ENCODE measurements at regions not wholly inside any gene's neighbourhood (a gene's known extent, or its start where the extent isn't known, plus 50 kb on each side); places are given as distances from the start of the nearest gene placed in this dataset.
"Not testable (repeated sequence)": the region's sequence is repeated elsewhere in the genome, so short reads cannot be mapped to it uniquely, and the experiment has no call there.

DNA sequence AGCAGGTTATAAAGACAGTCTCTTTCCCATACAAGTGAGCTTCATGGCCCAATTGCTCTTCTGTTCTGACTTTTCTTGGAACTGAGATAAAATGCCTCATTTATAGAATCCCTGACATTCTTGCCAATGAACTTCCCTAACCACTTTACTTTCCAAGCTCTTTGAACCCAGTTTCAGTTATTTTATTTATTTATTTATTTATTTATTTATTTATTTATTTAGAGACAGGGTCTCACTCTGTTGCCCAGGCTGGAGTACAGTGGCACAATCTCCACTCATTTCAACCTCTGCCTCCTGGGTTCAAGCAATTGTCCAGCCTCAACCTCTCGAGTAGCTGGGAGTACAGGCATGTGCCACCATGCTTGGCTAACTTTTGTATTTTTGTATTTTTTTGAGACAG is 138.5 kb upstream of the ZNF184 start:
- no peak overlapping the region for H3K4me3 ChIP-seq (ENCODE audit: control insufficient read depth, low read depth, low read length)
- TF ChIP-seq, protein P1, sequence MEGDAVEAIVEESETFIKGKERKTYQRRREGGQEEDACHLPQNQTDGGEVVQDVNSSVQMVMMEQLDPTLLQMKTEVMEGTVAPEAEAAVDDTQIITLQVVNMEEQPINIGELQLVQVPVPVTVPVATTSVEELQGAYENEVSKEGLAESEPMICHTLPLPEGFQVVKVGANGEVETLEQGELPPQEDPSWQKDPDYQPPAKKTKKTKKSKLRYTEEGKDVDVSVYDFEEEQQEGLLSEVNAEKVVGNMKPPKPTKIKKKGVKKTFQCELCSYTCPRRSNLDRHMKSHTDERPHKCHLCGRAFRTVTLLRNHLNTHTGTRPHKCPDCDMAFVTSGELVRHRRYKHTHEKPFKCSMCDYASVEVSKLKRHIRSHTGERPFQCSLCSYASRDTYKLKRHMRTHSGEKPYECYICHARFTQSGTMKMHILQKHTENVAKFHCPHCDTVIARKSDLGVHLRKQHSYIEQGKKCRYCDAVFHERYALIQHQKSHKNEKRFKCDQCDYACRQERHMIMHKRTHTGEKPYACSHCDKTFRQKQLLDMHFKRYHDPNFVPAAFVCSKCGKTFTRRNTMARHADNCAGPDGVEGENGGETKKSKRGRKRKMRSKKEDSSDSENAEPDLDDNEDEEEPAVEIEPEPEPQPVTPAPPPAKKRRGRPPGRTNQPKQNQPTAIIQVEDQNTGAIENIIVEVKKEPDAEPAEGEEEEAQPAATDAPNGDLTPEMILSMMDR (conservative IDR thresholded peaks at IDR 0.05; ENCODE audit: control insufficient read depth, insufficient read depth, low read depth, low read length), result no peak
- no peak for DNase-seq (ENCODE audit: low read depth)

DNA sequence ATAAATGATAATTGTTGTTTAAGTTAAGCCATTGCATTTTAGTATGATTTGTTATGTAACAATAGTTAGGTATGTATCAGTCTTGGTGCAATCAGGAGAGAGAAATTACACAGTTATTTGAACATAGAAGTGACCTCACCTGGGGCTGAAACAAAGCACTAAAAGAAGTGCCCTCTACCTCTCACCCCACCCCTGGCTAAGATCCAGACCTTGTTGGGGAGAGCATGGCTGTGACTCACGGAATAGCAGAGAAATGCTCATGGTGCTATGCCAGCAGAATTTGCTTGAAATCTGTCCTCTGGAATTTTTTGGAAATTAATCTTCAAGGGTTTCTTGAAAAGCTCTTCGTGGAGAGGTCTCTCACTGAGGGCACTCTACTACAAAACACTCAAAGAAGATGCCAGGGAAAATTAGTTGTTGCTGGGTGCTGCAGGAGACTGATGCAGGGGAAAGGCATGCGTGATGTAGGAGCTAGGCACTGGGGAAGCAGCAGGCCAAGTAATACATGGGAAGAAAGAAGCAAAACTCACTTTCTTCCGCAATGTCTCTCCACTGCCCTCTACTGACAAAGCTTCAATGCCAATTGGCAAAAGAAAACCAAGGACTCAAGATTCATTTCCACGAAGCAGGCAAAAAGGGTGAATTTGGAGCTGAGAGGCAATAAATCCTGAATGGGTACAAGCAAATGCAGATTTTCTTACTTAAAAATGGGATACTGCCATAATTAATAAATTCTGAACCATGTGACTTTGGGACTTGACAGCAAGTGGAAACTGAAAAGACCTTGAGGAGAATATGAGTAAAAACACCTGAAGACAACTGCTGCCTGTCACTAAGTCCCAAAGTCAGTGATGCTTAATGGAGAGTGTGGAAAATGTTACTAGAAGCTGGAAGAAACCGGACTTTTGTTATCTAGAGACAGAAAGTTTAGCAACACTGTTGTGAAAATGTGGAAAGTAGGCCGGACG is 136.3 kb upstream of the ZNF184 start:
- TF ChIP-seq, protein P1 (conservative IDR thresholded peaks at IDR 0.05; ENCODE audit: control insufficient read depth, insufficient read depth, low read depth, low read length), result peak; percentile 97
- no peak overlapping the region for H3K4me3 ChIP-seq (ENCODE audit: control insufficient read depth, low read depth, low read length)
- peak; percentile 85 for DNase-seq (ENCODE audit: low read depth)

DNA sequence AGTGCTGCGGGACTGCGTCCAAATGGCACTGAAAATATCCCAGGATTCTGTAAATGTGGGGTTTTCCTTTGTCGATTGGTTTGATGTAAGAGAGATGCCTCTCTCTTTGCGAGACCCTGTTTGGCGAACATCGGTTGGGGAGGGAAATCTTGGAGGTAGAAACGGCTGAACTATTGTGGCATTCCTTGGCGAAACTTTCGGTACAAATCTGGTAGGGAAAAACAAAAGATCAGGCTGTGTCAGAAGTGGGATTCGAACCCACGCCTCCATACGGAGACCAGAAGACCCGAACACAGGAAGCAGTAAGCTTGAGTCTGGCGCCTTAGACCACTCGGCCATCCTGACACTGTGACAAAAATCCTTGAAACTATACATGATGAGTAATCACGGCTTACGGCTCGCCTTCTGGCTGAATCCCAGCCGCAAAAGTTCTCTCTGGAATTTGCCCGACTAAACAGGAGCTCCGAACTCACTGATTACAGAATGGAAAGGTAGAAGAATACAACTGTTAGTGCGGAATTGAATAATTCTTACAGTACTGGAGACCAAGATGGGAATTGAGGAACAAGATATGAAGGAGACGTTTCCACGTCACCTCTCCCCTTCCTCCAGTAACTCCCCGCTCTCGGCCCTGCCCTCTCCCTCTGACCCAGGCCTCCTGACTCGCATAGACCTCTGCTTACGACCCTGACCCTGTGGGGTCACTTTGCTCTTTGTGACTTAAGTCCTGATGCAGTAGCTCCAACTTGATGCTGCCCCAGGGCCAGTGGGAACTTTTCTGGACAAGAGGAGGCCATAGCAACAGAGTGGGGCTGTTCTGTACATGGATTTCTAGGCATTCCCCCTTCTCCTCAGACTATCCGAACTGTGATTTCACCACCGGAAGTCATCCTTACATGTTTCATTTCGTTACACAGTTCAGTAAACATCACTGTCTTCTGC is 132.8 kb upstream of the ZNF184 start:
- H3K4me3 ChIP-seq (ENCODE audit: control insufficient read depth, low read depth, low read length), result peak overlapping the region; percentile 66
- TF ChIP-seq, protein P1 (conservative IDR thresholded peaks at IDR 0.05; ENCODE audit: control insufficient read depth, insufficient read depth, low read depth, low read length), result no peak
- peak; percentile 89 for DNase-seq (ENCODE audit: low read depth)

DNA sequence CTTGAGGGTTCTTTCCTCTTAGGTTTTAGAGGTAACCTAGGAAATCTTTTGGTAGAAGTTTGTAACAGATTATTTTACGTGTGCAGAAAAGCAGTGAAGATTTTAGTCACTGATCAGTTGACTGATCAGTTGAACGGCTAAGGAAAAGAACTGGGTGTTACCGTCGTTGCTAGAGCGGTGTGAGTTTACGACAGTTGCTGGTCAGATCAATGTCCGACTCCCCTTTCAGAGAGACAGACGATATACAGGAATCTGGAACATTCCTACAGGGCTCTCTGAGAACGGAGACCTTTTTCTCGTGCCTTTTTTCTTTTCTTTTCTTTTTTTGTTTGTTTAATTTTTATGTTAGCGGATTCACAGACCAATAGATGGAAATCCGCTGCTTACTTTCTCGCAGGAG is 132.1 kb upstream of the ZNF184 start:
- TF ChIP-seq, protein P1 (conservative IDR thresholded peaks at IDR 0.05; ENCODE audit: control insufficient read depth, insufficient read depth, low read depth, low read length), result no peak
- peak overlapping the region; percentile 66 for H3K4me3 ChIP-seq (ENCODE audit: control insufficient read depth, low read depth, low read length)
- DNase-seq (ENCODE audit: low read depth), result peak; percentile 53

DNA sequence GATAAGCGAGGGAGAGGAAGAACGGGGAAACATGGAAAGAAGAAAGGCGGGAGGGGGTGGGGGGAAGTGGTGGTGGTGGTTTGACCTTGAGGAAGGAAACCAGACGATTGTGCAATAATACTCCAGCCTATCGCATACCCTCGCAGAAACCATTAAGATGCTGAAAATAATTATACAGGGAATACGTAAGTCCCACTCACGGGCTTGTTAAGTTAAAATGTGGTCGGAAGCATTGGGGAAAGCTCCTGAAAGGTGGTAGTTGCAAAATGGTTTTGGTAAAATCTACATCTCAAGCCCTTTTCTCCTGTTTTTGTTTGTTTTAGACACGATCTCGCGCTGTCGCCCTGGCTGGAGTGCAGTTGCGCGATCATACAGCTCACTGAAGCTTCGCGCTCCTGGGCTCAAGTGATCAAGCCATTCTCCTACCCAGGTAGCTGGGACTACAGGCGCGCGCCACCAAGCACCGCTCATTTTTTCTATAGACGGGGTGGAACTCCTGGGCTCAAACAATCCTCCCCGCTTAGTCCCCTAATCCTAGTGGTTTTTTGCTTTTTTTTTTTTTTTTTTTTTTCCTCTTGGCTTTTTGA is 128.9 kb upstream of the ZNF184 start:
- peak overlapping the region; percentile 43 for H3K4me3 ChIP-seq (ENCODE audit: control insufficient read depth, low read depth, low read length)
- DNase-seq (ENCODE audit: low read depth), result peak; percentile 15
- TF ChIP-seq, protein P1 (conservative IDR thresholded peaks at IDR 0.05; ENCODE audit: control insufficient read depth, insufficient read depth, low read depth, low read length), result no peak

DNA sequence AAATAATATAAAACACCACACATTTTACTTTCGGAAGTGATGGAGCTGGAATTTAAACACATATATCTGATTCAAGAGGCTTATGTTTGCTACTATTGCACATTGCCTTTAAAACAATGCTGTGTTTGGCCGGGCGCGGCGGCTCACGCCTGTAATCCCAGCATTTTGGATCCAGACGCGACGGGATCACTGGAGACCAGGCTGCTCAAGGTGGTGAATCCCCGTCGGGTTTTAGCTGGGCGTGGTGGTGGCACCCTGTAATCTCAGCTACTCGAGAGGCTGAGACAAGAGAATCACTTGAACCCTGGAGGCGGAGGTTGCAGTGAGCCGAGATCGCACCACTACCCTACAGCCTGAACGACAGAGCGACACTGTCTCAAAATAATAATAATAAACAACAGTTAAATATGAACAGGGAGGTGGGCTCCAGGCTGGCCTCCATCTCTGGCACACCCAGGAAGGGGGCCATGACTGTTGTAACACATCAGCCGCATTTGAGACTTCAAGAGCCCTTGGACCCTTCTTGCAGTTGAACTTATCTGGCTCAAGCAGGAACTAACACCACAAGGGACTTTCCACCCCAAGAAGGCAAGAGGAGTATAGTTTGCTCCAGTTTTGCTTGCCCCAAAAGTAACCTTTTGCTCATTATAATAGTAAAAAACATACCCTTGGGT is 127.1 kb upstream of the ZNF184 start:
- no peak for DNase-seq (ENCODE audit: low read depth)
- no peak overlapping the region for H3K4me3 ChIP-seq (ENCODE audit: control insufficient read depth, low read depth, low read length)
- TF ChIP-seq, protein P1 (conservative IDR thresholded peaks at IDR 0.05; ENCODE audit: control insufficient read depth, insufficient read depth, low read depth, low read length), result no peak

DNA sequence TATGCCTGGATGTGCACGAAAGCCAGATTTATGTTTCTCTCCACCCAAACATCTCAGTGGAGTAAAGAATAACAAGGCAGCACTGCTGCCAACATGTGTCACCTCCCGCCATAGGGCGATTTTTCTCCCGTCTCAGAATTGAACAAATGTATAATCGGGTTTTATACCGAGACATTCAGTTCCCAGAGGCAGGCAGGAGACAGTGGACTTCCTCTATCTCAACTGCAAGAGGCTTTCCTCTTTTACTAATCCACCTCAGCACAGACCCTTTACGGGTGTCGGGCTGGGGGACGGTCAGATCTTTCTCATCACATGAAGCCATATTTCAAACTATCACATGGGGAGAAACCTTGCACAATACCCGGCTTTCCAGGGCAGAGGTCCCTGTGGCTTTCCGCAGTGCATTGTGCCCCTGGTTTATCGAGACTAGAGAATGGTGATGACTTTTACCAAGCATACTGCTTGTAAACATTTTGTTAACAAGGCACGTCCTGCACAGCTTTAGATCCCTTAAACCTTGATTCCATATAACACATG is 124.2 kb upstream of the ZNF184 start:
- DNase-seq (ENCODE audit: low read depth); H3K4me3 ChIP-seq (ENCODE audit: control insufficient read depth, low read depth, low read length): not testable (repeated sequence)

All from fibroblast of mammary gland (primary cell).